NOMO-1 treated with dmso at 0.1 percent for 144 hours (cell line): ENCODE measurements at regions not wholly inside any gene's neighbourhood (a gene's known extent, or its start where the extent isn't known, plus 50 kb on each side); places are given as distances from the start of the nearest gene placed in this dataset.
A peak's percentile ranks its signal among the peaks of the same experiment; 100 is the strongest.

ENCODE experiments used
- DNase-seq: peaks from one replicate; lab custom pipeline; 2025; ENCODE audit not compliant: unreplicated experiment; lab: John Stamatoyannopoulos, UW

DNA sequence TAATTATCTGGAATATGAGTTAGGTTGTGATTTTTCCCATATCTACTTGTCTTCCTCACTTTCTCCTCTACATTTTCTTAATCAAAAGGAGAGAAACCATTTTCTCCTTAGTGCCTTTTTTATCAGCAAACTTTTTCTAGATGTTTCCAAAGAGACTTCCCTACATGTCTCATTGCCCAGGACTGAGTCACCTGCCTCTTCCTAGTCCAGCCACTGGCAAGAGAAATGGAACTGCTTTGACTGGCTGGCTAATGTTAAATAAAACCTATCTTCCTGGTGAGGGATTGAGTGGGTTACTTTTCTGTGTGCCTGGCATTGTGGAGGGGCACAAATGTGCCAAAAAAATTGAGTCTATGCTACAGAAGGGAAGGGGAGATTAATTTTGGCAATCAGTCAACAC lies 52.1 kb upstream of the CD5L start:
- DNase-seq: no peak

DNA sequence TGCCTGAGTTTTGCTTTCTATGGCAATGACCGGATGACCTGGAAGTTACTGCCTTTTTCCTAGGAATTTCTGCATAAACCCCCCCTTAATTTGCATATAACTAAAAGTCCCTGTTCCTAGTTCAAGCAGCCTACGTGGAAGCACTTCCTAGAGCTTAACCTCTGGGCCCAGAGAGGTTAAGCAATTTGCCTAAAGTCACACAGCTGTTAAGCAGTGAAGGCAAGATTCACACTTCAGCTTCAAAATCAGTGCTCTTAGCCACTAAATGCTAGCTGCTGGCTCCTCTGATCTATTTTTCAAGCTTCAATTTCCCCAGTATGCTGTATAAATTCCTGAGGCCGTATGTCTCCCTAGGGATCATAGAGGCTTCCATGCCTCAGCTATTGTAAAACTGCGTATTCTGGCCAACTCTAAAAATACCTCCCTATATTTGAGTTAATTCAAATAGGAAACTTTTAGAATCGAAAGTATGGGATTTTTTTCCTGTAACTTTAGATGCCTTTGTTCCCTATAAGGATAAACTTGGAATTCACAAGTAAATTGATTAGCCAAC lies 53.1 kb upstream of the CD5L start:
- DNase-seq: no peak

DNA sequence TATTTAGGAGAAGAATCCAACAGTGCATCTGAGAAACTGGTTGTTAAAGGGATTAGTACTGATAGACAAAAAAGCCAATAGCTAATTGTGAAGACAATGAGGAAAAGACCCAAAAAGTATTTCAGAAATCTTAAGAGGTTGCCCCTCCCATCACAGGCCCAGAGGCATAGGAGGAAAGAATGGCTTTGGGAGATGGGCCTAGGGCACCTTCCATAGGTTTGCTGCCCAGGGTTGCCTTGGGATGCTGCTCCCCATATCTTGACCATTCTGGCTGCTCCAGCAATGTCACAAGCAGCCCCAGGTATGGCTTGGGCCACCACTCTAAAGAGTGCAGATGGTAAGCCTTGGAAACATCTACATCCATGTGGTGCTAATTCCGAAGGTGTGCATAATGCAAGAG lies 68.7 kb upstream of the CD5L start:
- no peak for DNase-seq

DNA sequence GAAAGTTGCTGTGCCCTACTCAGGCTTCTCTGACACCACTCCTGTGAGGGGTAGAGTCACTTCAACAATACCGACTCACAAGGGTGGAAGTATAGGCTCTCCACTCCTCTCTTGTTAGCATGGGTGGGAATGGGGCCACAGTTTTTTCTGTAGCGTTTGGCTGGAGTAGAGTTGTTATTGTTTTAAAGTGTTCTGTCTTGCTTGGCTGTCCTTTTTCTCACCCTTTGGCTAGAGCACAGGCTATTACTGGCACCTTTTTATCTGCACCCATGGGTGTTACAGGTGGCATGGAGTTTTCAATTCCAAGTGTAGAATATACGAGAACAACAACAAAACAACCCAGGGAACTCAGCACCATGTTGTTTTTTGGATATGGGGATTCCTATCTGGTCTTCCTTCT lies 74.3 kb upstream of the CD5L start:
- no peak for DNase-seq

DNA sequence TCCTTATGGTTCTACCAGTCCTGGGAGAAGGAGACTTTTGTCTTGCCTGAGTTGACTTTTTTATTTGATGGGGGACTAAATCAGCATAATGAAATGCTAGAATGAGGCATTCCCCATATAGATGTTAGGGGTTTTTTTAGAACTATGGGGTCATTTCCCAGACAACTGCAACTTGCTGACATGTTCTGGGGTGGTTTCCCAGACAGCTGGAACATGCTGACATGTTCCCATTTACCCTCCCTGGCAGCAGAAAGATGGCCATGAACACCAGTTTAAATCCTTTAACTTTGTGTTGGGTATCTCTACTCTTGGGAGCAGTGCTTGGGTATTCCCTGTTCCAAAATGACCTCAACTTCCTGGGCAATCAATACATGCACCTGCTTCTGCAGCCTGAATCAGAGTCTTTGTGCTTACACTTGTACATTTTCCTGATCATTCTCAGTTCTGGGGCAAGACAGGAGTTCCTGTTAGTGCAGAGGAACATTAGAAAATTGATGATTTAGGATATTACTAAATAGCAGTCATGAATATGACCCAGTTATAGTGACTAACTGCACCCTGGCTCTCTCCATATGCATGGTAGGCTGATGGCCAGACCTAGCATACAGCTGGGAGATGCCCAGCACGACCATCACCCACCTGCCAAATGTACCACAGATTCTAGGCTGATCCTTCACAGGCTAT lies 75.4 kb upstream of the CD5L start:
- no peak for DNase-seq

DNA sequence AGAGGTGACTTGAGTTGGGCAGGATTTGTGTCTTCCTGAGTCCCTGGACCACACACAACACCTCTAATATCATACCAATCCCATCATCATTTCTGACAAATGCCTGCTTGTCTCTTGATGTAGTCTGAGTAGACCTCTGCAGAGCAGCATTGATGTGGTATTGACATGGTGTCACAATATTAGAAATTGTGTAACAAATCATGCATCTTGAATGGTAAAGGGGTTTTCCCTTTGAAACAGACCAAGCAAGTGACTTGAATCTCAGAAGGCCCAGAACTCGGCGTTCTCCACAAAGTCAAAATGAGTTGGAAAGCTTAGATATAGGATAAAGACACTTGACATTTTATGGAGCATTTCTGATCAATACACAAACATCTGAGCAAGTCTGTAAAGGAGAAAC lies 72.7 kb upstream of the KIRREL1 start:
- no peak for DNase-seq

DNA sequence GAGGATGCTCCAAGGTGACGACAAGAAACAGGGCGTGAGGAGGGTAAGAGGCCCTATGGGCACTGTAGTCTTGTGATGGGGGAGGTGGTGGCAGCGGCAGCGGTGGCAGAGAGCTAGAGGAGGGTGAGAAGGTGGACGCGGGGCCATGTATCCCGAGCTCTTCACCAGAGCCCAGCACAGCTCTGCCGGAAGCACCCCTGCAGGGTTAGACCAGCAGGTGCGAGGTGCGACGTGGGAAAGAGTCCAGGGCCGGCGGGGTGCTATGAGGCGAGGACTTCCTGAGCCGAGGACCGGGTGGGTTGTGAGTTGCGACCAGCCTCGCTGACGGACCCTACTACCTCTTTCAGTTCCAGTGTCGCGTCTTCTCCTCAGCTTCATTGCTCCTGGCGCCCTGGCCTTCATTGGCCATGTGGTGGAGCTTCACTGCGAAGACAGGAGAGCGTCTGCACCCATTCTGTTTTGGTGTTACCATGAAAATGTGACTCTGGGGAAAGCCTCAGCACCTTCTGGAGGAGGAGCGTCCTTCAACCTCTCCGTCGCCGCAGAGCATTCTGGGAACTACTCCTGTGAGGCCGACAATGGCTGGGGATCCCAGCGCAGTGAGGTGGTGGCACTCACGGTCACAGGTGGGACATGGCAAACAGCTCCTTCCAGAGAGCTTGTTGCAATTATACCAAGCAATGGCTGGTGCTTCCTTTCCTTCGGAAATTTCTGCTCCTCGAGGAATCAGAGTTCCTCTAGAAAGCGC lies 67.9 kb upstream of the KIRREL1 start:
- no peak for DNase-seq

DNA sequence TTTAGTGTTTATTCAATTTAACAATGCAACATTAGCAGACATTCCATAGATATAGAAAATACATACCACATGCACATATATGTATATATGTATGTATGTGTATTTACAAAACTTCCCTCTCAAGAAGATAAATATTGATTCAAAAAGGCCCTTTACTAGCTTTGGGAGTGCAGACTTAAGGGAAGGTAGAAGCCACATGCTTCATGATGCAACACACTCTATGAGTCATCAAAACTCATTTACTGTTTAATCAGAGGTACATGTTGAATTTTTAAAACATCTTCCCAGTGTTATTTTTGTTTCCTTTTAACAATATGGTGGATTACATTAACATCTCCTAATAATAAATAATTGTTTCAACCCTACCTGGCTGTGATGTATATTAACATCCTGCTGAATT lies 61.4 kb upstream of the KIRREL1 start:
- peak; percentile 18 for DNase-seq

DNA sequence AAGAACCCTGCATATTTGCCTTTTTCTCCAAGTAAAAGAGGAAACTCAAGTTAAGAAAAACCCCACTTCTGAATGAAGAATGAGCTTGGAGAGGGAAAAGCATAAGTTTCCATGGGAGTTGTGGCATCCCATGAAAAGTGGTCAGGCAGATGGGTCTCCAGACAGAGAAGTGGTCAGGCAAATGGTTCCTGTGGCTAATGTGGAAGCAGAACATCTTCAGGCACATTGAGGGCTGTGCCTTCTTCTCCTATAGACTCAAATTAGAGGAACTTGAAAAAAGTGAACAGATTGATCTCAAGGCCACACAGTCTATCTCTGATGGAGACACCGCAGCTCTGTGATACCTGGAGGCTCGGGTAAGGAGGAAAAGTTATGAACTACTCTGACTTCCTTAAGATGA lies 55.7 kb upstream of the KIRREL1 start:
- no peak for DNase-seq

DNA sequence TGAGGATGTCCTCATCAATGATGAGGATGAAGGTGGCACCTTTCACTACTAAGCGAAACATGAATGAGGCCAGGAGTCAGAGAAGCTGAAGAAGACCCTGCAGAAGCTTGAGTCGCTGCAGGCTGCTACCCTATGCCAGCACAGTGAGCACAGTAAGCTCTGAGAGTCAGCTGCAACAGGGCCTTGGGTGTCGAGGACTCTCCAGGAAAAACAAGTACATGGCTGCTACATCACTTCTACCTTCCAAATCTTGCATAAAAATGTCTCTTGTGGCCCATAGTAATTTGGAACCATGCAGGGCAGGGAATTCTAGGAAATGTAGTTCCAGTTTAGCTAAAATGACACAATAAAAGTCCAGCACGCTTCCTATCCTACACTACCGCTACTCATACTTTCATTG lies 51.5 kb upstream of the KIRREL1 start:
- no peak for DNase-seq
